GM19395 (cell line): ENCODE measurements at regions not wholly inside any gene's neighbourhood (a gene's known extent, or its start where the extent isn't known, plus 50 kb on each side); places are given as distances from the start of the nearest gene placed in this dataset.

Experiments
- ATAC-seq: cut with Tn5 transposase; IDR thresholded peaks from one replicate; pipeline ENCODE4 v1.9.1; 2021; ENCODE audit warnings: mild to moderate bottlenecking, moderate library complexity; ENCODE audit not compliant: unreplicated experiment

DNA sequence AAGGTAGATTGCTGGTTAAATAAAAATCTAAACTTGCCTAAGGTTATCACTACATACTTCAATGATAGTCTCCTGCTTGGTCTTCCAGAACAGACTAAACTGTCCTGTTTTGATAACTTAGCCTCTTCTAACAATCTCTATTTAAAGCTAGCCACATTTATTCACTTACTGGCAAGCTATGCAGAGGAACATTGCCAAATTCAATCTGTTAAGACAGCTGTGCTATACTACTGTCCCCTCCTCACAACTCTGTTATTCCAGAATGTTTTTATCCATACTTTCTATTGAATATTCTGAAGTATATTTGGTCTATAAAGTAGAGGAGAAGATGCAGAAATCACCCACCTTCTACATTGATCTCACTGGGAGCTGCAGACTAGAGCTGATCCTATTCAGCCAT lies 594.0 kb upstream of the CCDC54 start:
- ATAC-seq: no peak

DNA sequence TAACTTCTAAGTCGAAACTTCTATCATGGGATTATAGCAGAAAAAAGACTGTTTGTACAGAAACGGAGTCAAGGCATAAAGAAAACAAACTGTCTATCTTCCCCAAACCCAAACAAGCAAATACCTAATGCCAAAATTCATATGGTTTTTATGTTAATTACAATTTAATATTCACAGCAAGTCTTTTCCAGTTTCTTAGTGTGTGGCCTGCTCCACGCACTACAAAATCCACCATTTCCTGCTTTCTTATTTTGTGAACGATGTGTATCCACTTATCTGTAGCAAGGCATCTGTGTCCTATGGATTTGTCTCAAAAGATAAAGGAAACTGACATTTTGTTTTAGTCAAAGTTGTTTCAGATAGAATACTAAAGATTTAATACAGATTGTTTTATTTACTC lies 588.0 kb upstream of the CCDC54 start:
- no peak for ATAC-seq

DNA sequence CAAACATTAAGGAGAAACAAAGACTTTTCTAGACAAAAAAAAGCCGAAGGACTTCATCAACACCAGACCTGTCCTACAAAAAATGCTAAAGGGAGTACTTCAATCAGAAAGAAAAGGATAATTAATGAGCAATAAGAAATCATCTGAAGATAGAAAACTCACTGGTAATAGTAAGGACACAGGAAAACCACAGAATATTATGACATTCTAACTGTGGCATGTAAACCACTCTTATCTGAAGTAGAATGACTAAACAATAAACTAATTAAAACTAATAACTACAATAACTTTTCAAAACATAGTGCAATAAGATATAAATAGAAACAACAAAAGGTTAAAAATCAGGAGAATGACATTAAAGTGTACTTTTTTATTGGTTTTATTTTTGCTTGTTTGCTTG lies 584.5 kb upstream of the CCDC54 start:
- no peak for ATAC-seq

DNA sequence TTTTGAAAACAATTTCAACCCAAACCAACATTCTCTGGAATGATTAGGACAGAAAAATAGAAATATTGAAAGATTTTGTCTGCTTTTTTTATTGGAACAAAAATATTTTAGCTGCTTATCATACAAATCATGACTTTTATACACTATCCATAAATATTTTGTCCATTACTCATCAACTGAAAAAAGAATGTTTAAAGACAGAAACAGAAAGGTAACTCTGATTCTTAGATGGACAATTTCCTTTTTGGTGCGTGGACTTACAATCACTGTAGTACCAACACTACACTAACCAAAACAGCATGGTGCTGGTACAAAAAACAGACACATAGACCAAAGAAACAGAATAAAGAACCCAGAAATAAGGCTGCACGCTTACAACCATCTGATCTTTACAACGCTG lies 582.8 kb upstream of the CCDC54 start:
- no peak for ATAC-seq

GRCh38 chr3:106795553-106795952 lies 581.7 kb upstream of the CCDC54 start:
- ATAC-seq: no peak

DNA sequence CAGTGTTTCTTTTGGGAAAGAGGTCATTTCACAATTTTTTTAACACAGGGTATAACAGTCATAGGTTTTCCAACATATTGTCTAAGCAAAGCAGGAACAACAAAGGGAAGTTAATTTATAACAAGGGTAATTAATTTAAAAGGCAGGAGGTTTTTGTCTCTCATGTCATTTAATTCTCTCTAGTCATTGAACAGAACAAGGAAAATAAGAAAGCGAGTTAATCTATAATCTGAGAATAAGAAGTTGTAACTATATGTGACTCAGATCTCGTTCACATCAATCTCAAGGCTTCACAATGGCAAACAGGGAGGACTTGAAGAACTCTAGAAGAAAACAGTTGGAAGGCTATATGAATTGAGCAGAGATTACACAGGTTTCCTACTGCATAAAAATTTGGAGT lies 579.8 kb upstream of the CCDC54 start:
- no peak for ATAC-seq

DNA sequence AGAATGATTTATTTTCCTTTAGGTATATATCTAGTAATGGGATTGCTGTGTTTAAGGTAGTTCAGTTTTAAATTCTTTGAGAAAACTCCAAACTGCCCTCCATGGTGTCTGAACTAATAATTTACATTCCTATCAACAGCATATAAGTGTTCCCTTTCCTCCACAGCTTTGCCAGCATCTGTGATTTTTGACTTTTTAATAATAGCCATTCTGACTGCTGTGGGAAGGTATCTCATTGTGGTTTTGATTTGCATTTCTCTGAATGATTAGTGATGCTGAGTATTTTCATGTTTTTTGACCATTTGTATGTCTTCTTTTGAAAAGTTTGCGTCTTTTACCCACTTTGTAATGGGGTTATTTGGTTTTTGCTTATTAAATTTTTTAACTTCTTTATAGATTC lies 571.6 kb upstream of the CCDC54 start:
- no peak for ATAC-seq

DNA sequence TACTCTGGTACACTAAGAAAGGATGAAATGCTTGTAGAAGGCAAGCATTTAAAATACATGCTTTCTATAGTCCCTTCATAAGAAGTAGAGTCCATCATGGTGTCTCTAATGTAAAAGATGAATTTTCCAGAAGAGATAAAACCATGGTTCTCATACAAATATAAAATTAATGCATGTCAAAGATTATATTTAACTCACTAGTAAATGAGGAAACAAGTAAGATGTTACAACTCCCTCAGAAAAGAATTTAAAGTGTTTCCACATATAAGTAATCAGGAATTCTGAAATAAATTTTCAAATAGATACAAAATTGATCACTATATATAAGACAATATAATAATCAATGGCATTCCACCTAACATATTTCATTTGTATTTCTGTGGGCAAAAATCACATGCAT lies 570.3 kb upstream of the CCDC54 start:
- ATAC-seq: no peak

DNA sequence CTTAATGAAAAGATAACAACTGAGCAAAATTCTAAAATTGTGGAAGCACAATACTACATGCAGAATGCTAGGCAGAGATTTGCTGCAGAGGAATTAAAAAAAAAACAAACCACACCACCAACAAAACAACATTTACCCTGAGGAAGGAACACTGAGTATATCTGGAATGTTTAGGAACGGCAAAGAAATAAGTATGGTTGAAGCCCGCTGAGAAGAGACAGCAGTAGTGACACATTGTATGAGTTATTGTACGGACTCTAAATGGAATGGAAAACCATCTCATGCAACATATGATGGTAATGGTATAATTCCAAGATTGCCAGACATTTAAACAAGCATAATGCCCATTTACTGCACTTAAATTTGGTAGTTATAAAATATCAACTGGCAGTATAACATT lies 568.2 kb upstream of the CCDC54 start:
- no peak for ATAC-seq

DNA sequence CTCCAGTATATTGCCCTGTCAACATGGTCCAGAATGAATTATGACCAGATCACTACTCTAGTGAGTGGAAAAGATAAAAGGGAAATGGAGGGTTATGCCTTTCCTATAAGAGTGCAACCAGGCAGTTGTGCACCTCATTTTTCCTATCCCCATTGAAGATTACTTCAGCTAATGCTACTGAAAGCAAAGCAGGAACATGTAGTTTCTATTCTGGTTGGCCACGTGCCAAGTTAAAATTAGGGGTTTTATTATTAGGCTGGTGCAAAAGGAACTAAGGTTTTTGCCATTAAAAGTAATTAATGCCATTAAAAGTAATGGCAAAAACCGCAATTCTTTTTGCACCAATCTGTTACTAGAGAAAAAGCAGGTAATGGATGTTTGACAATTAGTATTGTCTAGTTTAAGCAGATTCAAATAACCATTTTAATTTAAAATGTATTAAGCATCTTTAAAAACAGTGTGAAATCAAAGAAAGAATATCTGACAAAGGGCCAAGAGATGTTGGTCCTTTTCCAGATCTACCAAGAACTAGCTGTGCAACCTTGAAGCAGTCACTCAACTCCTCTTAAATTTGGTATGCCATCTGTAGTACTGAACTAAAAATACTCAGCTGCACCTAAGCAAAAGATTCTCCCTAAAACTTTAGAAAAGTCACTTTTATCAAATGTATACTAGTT lies 567.5 kb upstream of the CCDC54 start:
- ATAC-seq: no peak

DNA sequence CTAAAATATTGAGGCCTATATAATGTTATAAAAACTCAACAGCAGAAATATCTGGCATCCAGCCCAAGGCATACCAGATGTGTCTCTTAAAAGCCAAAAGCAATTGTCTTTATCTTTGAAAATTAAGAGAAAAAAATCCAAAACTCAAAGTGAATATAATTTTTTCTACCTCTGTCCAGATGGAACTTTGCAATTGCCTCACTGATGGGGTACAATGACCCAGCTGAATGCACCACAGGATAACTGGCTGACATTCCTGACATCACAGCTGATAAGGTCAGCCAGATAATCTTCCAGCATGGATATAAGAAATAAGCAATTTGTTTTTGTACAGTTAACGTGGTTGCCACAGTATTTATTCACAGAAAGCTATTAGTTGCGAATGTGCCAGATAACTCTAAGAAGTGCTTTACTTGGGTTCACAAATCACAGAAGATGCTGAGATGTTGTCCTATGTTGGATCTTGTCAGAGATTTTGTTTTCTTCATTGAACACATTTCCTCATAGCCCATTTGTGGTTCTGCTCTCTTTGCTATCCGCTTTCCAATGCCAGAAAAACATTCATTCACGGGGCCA lies 566.9 kb upstream of the CCDC54 start:
- no peak for ATAC-seq

- ATAC-seq: no peak
These were observed 565.9 kb upstream of the CCDC54 start for GRCh38 chr3:106811376-106811775.

GRCh38 chr3:106813742-106814141 lies 563.5 kb upstream of the CCDC54 start:
- ATAC-seq: no peak

DNA sequence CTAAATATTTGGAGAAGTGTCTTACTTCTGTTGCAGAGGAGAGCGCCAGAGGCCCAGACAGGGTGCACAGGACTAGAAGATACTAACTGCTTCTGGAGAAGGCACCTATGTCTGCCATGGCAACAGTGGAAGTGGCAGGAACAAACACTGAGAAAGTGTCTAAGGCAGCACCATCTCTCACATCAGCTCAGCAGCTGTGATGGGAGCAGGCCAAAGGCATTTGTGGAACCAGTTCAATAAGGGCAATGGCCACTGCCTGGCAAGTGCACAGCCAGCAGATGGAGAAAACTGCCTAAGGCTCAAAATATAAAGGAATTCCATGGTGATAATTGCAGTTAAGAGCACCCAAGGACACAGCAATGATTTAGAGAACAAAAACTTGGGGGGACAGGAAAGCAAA lies 563.0 kb upstream of the CCDC54 start:
- no peak for ATAC-seq

- no peak for ATAC-seq
These were observed 560.4 kb upstream of the CCDC54 start for GRCh38 chr3:106816838-106817237.

DNA sequence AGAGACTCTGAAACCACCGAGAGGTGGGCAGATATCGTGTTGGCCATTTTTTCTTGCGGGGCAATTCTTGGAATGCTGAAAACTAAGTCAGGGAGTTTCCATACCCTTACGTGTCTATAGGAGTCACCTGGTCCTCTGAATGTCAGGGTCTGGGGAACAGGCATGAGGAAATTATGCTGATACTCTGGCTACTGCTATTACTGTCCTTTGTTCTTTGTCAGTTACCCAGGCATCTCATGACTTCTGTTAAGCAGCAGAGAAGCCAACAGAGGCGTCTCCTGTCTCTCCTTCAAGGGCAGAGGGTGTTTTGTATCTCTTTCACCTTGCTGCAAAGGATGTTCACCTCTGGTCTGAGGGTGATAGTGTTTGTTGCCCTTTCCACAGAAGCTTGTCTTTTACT lies 559.5 kb upstream of the CCDC54 start:
- no peak for ATAC-seq

DNA sequence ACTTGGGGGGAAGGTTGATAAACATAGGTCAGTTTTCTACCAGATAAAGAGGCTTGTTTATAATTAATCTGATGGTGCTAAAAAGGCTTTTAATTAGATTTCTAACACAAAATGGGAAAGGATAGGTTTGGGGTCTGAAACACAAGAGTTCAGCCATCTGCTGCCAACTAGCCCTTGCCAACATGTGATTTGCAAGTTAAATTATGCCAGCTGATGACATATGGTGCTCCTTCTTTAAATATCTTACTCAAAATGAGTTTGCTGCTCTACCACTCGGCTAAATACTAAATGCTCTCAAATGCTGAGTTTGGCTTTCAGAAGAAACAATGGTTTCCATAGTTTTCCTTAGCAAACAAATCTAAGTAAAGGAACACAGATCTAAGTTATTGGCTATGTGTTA lies 557.8 kb upstream of the CCDC54 start:
- ATAC-seq: no peak

DNA sequence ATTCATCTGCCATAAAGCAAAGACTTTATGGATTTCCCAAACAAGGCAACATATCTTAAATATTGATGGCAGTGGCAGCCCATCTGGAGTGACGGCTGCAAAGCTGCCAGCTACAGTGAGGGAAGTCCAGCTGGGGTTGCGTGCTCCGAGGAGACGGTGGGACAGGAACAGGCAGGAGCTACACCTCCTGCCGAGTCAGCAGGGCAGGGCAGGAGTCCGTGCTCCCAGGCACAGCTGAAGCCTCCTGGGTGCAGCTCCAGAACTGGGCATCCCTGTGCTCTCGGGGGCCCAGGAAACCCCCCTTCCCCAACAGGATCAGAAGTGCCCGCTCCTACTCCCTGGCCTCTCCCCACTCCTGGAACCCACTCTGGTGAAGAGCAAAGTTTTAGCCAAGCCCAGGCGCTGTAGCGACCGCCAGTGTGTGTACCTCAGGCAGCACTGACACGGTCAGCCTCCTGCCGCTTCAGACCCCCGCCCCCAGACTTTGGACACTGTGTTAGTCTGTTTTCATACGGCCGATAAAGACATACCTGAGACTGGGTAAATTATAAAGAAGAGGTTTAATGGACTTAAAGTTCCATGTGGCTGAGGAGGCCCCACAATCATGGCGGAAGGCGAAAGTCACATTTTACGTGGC lies 556.4 kb upstream of the CCDC54 start:
- ATAC-seq: no peak

GRCh38 chr3:106821801-106822200 lies 555.4 kb upstream of the CCDC54 start:
- no peak for ATAC-seq

- ATAC-seq: no peak
These were observed 555.0 kb upstream of the CCDC54 start for GRCh38 chr3:106822204-106822603.

GRCh38 chr3:106823701-106824100 lies 553.5 kb upstream of the CCDC54 start:
- ATAC-seq: no peak

- peak; percentile 55 for ATAC-seq
These were observed 552.4 kb upstream of the CCDC54 start for GRCh38 chr3:106824856-106825255.
